ENCODE measurements at regions not wholly inside any gene's neighbourhood (a gene's known extent, or its start where the extent isn't known, plus 50 kb on each side); places are given as distances from the start of the nearest gene placed in this dataset.
"Not testable (repeated sequence)": the region's sequence is repeated elsewhere in the genome, so short reads cannot be mapped to it uniquely, and the experiment has no call there.

- no peak for DNase-seq
- Histone ChIP-seq H3K27ac (no peak overlapping the region), H3K9me3 (no peaks in the 10 kb centered on the region), H3K4me3 (no peak overlapping the region), H3K36me3 (ENCODE audit: low read depth, missing control alignments) (no peaks in the 10 kb centered on the region), H3K27me3 (no peaks in the 10 kb centered on the region), H3K4me1 (peaks cover 9% of the 10 kb centered on the region)
- intact Hi-C loops (cut with DNase I; ENCODE audit: low total_unique reads) = no loop called here
- no peak for TF ChIP-seq POLR2A (IDR thresholded peaks at IDR 0.05)
- TF ChIP-seq CTCF (IDR thresholded peaks at IDR 0.05) = no peak
- 85 to 92% methylated on average over 4 of the region's 4 CpGs for WGBS, 2 donors
These were observed 57.0 kb upstream of the NID2 start for GRCh38 chr14:52125885-52126284.

GRCh38 chr14:52124791-52125684 lies 56.2 kb upstream of the NID2 start:
- 65 to 77% methylated on average over 7 of the region's 7 CpGs for WGBS, 2 donors
- DNase-seq = no peak
- H3K4me1 ChIP-seq = peaks cover 9% of the 10 kb centered on the region
- intact Hi-C loops (cut with DNase I; ENCODE audit: low total_unique reads) = no loop called here
- H3K27ac ChIP-seq = no peak overlapping the region
- no peak overlapping the region for H3K4me3 ChIP-seq
- TF ChIP-seq CTCF (IDR thresholded peaks at IDR 0.05) (no peak), POLR2A (IDR thresholded peaks at IDR 0.05) (no peak)
- H3K9me3 ChIP-seq = no peaks in the 10 kb centered on the region
- no peaks in the 10 kb centered on the region for H3K36me3 ChIP-seq (ENCODE audit: low read depth, missing control alignments)
- no peaks in the 10 kb centered on the region for H3K27me3 ChIP-seq

GRCh38 chr14:52122163-52122562 lies 53.3 kb upstream of the NID2 start:
- H3K27me3 ChIP-seq; H3K27ac ChIP-seq; H3K9me3 ChIP-seq; DNase-seq; H3K36me3 ChIP-seq (ENCODE audit: low read depth, missing control alignments); intact Hi-C loops (cut with DNase I; ENCODE audit: low total_unique reads); H3K4me1 ChIP-seq: not testable (repeated sequence)
- 73 to 80% methylated on average over 13 to 18 of the region's 25 CpGs for WGBS, 2 donors
- peak overlapping the region; percentile 7 to 29 for H3K4me3 ChIP-seq

GRCh38 chr14:52121441-52121840 lies 52.6 kb upstream of the NID2 start:
- no peak for DNase-seq
- no peaks in the 10 kb centered on the region for H3K27me3 ChIP-seq
- no peak overlapping the region for H3K4me3 ChIP-seq
- no peak overlapping the region for H3K27ac ChIP-seq
- no peaks in the 10 kb centered on the region for H3K9me3 ChIP-seq
- H3K4me1 ChIP-seq = no peaks in the 10 kb centered on the region
- intact Hi-C loops (cut with DNase I; ENCODE audit: low total_unique reads) = no loop called here
- 69 to 81% methylated on average over 5 of the region's 5 CpGs for WGBS, 2 donors
- TF ChIP-seq CTCF (IDR thresholded peaks at IDR 0.05) = no peak
- TF ChIP-seq POLR2A (IDR thresholded peaks at IDR 0.05) = no peak
- H3K36me3 ChIP-seq (ENCODE audit: low read depth, missing control alignments) = no peaks in the 10 kb centered on the region

- Histone ChIP-seq H3K9me3 (no peaks in the 10 kb centered on the region), H3K4me1 (no peaks in the 10 kb centered on the region), H3K4me3 (no peak overlapping the region), H3K36me3 (ENCODE audit: low read depth, missing control alignments) (no peaks in the 10 kb centered on the region), H3K27me3 (no peaks in the 10 kb centered on the region), H3K27ac (no peak overlapping the region)
- 39 to 55% methylated on average over 3 of the region's 3 CpGs for WGBS, 2 donors
- TF ChIP-seq CTCF (IDR thresholded peaks at IDR 0.05) = no peak
- TF ChIP-seq POLR2A (IDR thresholded peaks at IDR 0.05) = no peak
- DNase-seq = peak; percentile 83
- intact Hi-C loops (cut with DNase I; ENCODE audit: low total_unique reads) = no loop called here
These were observed 50.2 kb upstream of the NID2 start for GRCh38 chr14:52119030-52119429.
